HL-60 (cell line): ENCODE measurements at regions not wholly inside any gene's neighbourhood (a gene's known extent, or its start where the extent isn't known, plus 50 kb on each side); places are given as distances from the start of the nearest gene placed in this dataset.
"Not testable (repeated sequence)": the region's sequence is repeated elsewhere in the genome, so short reads cannot be mapped to it uniquely, and the experiment has no call there.

Experiments used
- DNase-seq, 2 experiments: peaks; one replicate each; pipeline ENCODE4 v3.0.0-alpha.2; 2010 to 2020; ENCODE audit warnings: low read depth in 1 of 2, low spot score in 1 of 2
- H3K27ac ChIP-seq: fragments of 250-450 bp; sonication (Bioruptor Pico); replicated peaks from 2 replicates; pipeline ENCODE4 v1.5.1; 2020; ENCODE audit warnings: mild to moderate bottlenecking, moderate library complexity
- H3K27me3 ChIP-seq: fragments of 250-450 bp; sonication (Bioruptor Pico); 2 replicates; pipeline ENCODE4 v1.5.1; 2021; ENCODE audit warnings: mild to moderate bottlenecking, moderate library complexity; ENCODE audit not compliant: insufficient read depth, poor library complexity, severe bottlenecking
- H3K4me3 ChIP-seq: replicated peaks from 2 replicates; pipeline ENCODE4 v1.5.1; 2011; ENCODE audit warnings: mild to moderate bottlenecking, control low read depth, low read length; ENCODE audit not compliant: insufficient read depth
- CTCF ChIP-seq: IDR thresholded peaks from one replicate; pipeline ENCODE4 v1.5.1; 2011; ENCODE audit warnings: low read length, control low read depth, inconsistent platforms; ENCODE audit not compliant: insufficient read depth
- GABPA ChIP-seq: IDR thresholded peaks from 2 replicates; pipeline ENCODE4 v1.6.1; 2012; ENCODE audit warnings: low read depth
- POLR2AphosphoS5 ChIP-seq: IDR thresholded peaks from 2 replicates; pipeline ENCODE4 v1.6.1; 2012; ENCODE audit warnings: low read depth
- REST ChIP-seq: IDR thresholded peaks from 2 replicates; pipeline ENCODE4 v1.6.1; 2012; ENCODE audit warnings: low read depth; ENCODE audit not compliant: insufficient replicate concordance
- SPI1 ChIP-seq: IDR thresholded peaks from 2 replicates; pipeline ENCODE4 v1.6.1; 2012; ENCODE audit warnings: low read depth, mild to moderate bottlenecking, borderline replicate concordance

- TF ChIP-seq SPI1 (peak; percentile 56; the same call in 1 of the 2 replicates), POLR2AphosphoS5 (no peak)
These were observed 287.0 kb upstream of the SGCG start for GRCh38 chr13:22893777-22894176.

GRCh38 chr13:22897571-22898314 is 283.0 kb upstream of the SGCG start:
- no peak overlapping the region for H3K4me3 ChIP-seq
- H3K27ac ChIP-seq: no peak overlapping the region
- H3K27me3 ChIP-seq: no peaks in the 10 kb centered on the region
- TF ChIP-seq CTCF (no peak), SPI1 (no peak), REST (no peak), GABPA (no peak), POLR2AphosphoS5 (no peak)
- DNase-seq: no peak

More at GRCh38 chr13:22893777-22894176, 287.0 kb upstream of the SGCG start:
- Histone ChIP-seq H3K27ac (no peak overlapping the region), H3K27me3 (no peaks in the 10 kb centered on the region), H3K4me3 (no peak overlapping the region)
- no peak for DNase-seq

GRCh38 chr13:22900416-22900951 is 280.3 kb upstream of the SGCG start:
- DNase-seq, H3K27ac ChIP-seq, H3K4me3 ChIP-seq, H3K27me3 ChIP-seq: not testable (repeated sequence)

GRCh38 chr13:22903301-22903700 is 277.5 kb upstream of the SGCG start:
- H3K27me3 ChIP-seq: peaks cover 3% of the 10 kb centered on the region
- H3K27ac ChIP-seq: no peak overlapping the region
- TF ChIP-seq POLR2AphosphoS5 (no peak), GABPA (no peak), SPI1 (no peak)
- no peak for DNase-seq
- H3K4me3 ChIP-seq: no peak overlapping the region

GRCh38 chr13:22903925-22904324 is 276.9 kb upstream of the SGCG start:
- no peak for DNase-seq
- H3K4me3 ChIP-seq: no peak overlapping the region
- H3K27me3 ChIP-seq: peaks cover 3% of the 10 kb centered on the region
- no peak overlapping the region for H3K27ac ChIP-seq
- TF ChIP-seq CTCF (no peak), REST (no peak)
